CD4-positive, alpha-beta T cell treated with Interleukin-17A for 1 hour (primary cell): ENCODE measurements at regions not wholly inside any gene's neighbourhood (a gene's known extent, or its start where the extent isn't known, plus 50 kb on each side); places are given as distances from the start of the nearest gene placed in this dataset.
"Not testable (repeated sequence)": the region's sequence is repeated elsewhere in the genome, so short reads cannot be mapped to it uniquely, and the experiment has no call there.

Experiments
- DNase-seq: peaks from one replicate; pipeline ENCODE4 v3.0.0-alpha.2; 2020

GRCh38 chr15:66865622-66866611, 163.9 kb downstream of the SMAD6 start:
- peak; percentile 28 for DNase-seq

- DNase-seq: no peak
Observed at GRCh38 chr15:66866656-66867055, 164.6 kb downstream of the SMAD6 start.

GRCh38 chr15:66868918-66869317, 166.9 kb downstream of the SMAD6 start:
- no peak for DNase-seq

- no peak for DNase-seq
Observed at GRCh38 chr15:66870880-66871388, 168.9 kb downstream of the SMAD6 start.

- DNase-seq: no peak
Observed at GRCh38 chr15:66872405-66872804, 170.4 kb downstream of the SMAD6 start.

- not testable (repeated sequence) for DNase-seq
Observed at GRCh38 chr15:66873331-66873730, 171.3 kb downstream of the SMAD6 start.

- no peak for DNase-seq
Observed at GRCh38 chr15:66873856-66874255, 171.8 kb downstream of the SMAD6 start.

GRCh38 chr15:66875588-66876420, 173.8 kb downstream of the SMAD6 start:
- DNase-seq: no peak

GRCh38 chr15:66876421-66876730, 174.3 kb downstream of the SMAD6 start:
- no peak for DNase-seq

- no peak for DNase-seq
Observed at GRCh38 chr15:66876731-66877476, 174.9 kb downstream of the SMAD6 start.

GRCh38 chr15:66877477-66878271, 175.6 kb downstream of the SMAD6 start:
- DNase-seq: no peak

GRCh38 chr15:66878761-66879160, 176.7 kb downstream of the SMAD6 start:
- DNase-seq: no peak

GRCh38 chr15:66879531-66880368, 177.7 kb downstream of the SMAD6 start:
- DNase-seq: no peak

GRCh38 chr15:66880380-66881155, 178.5 kb downstream of the SMAD6 start:
- no peak for DNase-seq

- DNase-seq: no peak
Observed at GRCh38 chr15:66881173-66881905, 179.3 kb downstream of the SMAD6 start.

GRCh38 chr15:66882251-66883020, 180.4 kb downstream of the SMAD6 start:
- DNase-seq: no peak

- no peak for DNase-seq
Observed at GRCh38 chr15:66883284-66883911, 181.4 kb downstream of the SMAD6 start.

GRCh38 chr15:66884115-66884622, 181.2 kb upstream of the SMAD3 start:
- no peak for DNase-seq
